Lower leg skin (tissue), 4 donors: ENCODE measurements at regions not wholly inside any gene's neighbourhood (a gene's known extent, or its start where the extent isn't known, plus 50 kb on each side); places are given as distances from the start of the nearest gene placed in this dataset.

Source experiments
- DNase-seq, 2 donors: peaks; one replicate each; pipeline ENCODE4 v3.0.0-alpha.2; 2019; ENCODE audit warnings: low spot score in 2 of 2
- H3K4me3 ChIP-seq: fragments of 200-600 bp; sonication (generic); 2 replicates; pipeline ENCODE4 v1.5.1; 2017; ENCODE audit warnings: mild to moderate bottlenecking, low read depth; ENCODE audit not compliant: poor library complexity, severe bottlenecking
- POLR2A ChIP-seq, 2 donors: fragments of 450-650 bp; IDR thresholded peaks; one replicate each; pipeline ENCODE4 v1.6.1; 2016 to 2017; ENCODE audit warnings: antibody characterized with exemption in 2 of 2, mild to moderate bottlenecking in 1 of 2, moderate library complexity in 1 of 2
- WGBS, 2 donors: methylation state at CpG; one replicate each; pipeline ENCODE4 v1.1.5; 2018; 5-methylcytosine and 5-hydroxymethylcytosine counted together
- intact Hi-C: fragments of 100-400 bp; cut with DNase I; formaldehyde crosslinking; loops from one replicate; pipeline ENCODE4 v1.15.0; 2023; ENCODE audit warnings: low total_unique reads
- TF ChIP-seq, protein P1 (sequence below), 3 donors: fragments of 450-650 bp; IDR thresholded peaks; one replicate each; pipeline ENCODE4 v1.5.1; 2016; ENCODE audit warnings: antibody characterized with exemption in 3 of 3, mild to moderate bottlenecking in 3 of 3, moderate library complexity in 2 of 3

DNA sequence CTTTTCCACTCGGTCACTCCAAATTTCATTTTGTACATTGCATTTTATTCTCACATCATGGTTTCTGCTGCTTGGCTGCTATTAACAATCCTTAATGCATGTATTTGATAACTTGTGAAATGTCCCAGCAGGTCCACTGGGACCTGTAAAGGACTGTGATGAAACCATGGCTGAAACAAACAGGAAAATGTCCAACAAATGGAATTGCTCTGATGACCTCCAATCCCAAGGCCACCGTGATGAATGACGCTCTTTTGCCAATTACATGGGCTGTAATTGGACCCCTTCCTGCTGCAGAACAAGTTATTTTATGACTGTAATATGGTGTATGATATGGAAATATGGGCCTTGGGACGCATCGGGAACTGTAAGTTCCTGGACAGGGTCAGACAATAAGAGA, 224.2 kb upstream of the CXCR4 start:
- intact Hi-C loops, result no loop called here
- no peak for TF ChIP-seq POLR2A (IDR thresholded peaks at IDR 0.05)
- TF ChIP-seq, protein P1, sequence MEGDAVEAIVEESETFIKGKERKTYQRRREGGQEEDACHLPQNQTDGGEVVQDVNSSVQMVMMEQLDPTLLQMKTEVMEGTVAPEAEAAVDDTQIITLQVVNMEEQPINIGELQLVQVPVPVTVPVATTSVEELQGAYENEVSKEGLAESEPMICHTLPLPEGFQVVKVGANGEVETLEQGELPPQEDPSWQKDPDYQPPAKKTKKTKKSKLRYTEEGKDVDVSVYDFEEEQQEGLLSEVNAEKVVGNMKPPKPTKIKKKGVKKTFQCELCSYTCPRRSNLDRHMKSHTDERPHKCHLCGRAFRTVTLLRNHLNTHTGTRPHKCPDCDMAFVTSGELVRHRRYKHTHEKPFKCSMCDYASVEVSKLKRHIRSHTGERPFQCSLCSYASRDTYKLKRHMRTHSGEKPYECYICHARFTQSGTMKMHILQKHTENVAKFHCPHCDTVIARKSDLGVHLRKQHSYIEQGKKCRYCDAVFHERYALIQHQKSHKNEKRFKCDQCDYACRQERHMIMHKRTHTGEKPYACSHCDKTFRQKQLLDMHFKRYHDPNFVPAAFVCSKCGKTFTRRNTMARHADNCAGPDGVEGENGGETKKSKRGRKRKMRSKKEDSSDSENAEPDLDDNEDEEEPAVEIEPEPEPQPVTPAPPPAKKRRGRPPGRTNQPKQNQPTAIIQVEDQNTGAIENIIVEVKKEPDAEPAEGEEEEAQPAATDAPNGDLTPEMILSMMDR (IDR thresholded peaks at IDR 0.05), result no peak
- no peak overlapping the region for H3K4me3 ChIP-seq
- no peak for DNase-seq
- 70 to 76% methylated on average over 5 of the region's 5 CpGs for WGBS, 2 donors

DNA sequence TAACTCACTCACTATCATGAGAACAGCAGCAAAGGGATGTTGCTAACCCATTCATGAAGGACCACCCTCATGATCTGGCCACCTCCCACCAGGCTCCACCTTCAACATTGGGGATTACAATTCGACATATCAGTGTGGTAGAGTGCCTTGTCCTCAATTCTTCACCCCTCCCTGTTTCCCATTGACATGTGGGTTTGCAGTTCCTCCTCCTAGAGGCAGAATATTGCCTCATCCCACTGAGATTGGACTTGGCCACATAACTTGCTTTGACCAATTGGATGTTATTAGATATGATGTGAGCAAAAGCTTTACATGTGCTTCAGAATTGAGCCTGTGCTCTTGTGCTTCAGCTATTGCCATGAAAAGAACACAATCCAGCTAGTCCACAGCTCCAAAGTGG, 217.0 kb upstream of the CXCR4 start:
- no peak for DNase-seq
- intact Hi-C loops, result no loop called here
- no peak overlapping the region for H3K4me3 ChIP-seq
- WGBS, 2 donors, result 58 to 62% methylated on average over 1 of the region's 1 CpG
- TF ChIP-seq POLR2A (IDR thresholded peaks at IDR 0.05), result no peak
- TF ChIP-seq, protein P1 (IDR thresholded peaks at IDR 0.05), result no peak

DNA sequence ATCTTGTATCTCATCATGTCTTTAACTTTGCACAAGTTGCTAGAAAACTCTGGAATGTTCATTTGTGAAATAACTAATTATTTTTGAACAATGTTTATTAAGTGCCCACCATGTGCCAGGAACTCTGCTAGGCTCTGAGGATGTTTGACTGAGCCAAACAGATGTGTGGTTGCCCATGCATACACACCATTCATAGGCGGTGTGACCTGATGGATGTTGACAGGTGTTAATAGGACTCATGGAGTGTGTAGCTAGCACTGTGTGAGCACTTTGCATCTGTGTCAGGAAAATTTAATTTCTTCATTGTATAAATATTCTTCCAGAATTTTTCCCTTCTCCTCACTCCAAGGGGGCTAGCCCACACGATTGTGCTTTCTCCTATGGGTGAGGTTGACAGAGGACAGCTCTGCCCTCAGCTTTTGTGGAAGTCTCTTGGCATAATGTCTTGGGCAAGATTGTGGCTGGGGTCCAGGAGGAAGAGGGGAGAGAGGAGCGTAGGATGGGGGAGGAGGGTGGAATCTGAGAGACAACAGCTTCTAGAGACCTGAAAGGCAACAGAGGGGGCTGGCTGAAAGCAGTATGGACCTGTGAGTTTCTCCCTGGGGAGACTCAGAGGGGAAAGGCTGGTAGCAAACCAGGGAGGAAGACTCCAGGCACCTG, 214.6 kb upstream of the CXCR4 start:
- DNase-seq, result no peak
- H3K4me3 ChIP-seq, result no peak overlapping the region
- WGBS, 2 donors, result 74 to 82% methylated on average over 3 of the region's 3 CpGs
- intact Hi-C loops, result no loop called here
- TF ChIP-seq, protein P1 (IDR thresholded peaks at IDR 0.05), result no peak
- TF ChIP-seq POLR2A (IDR thresholded peaks at IDR 0.05), result no peak

DNA sequence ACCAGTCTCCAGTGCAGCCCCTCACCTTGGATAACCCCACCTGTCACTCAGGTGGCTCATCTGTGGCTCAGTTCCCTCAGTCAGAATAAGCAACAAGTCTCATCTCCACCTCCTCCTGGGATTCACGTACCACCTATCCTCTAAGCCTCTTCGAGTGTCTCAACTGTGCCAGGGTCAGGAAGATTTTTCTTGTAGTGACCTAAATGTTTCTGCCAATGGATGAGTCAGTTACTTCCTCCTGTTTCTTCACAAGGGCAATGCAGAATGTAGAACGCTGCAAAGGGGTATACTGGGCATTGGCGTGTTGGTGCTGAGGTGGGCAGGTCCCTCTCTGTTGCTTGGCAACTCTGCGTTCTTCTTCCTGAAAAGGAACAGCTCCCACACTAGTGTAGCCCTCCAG, 213.3 kb upstream of the CXCR4 start:
- 85 to 87% methylated on average over 5 of the region's 5 CpGs for WGBS, 2 donors
- intact Hi-C loops, result no loop called here
- DNase-seq, result no peak

DNA sequence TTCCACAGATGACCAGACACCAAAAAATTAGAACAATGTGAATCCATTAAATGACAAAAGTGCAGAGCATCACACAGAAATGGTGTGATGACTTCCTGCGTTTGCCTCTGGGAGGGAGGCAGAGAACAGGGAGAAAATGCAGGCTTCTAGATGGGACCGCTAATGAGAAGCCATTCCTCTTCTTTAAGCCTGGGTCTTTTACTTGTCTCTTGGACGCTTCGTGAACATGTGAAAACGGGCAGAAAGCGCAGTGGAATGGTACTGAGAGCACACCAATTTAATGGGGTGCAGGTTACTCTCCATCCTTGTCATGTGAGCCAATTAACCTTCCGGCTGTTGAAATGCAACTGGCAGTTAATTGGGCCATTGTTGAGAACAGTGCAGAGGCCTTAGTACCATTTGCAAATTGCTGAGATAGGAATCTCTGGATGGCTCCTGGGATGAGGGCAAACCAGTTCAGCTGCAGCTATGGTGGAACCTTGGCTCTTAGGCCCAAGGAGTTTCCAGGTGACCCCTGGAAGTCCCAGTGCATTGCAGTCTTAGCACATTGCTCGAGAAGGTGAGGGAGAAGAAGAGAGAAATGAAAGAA, 210.4 kb upstream of the CXCR4 start:
- DNase-seq, result no peak
- whole genome bisulfite sequencing, 2 donors, result 69 to 71% methylated on average over 8 of the region's 8 CpGs
- TF ChIP-seq, protein P1 (IDR thresholded peaks at IDR 0.05), result no peak
- TF ChIP-seq POLR2A (IDR thresholded peaks at IDR 0.05), result no peak
- intact Hi-C loops, result no loop called here
- H3K4me3 ChIP-seq, result no peak overlapping the region

More for the DNA sequence above, 213.3 kb upstream of the CXCR4 start:
- H3K4me3 ChIP-seq, result no peak overlapping the region
- TF ChIP-seq, protein P1 (IDR thresholded peaks at IDR 0.05), result no peak
- TF ChIP-seq POLR2A (IDR thresholded peaks at IDR 0.05), result no peak
